H1 (cell line): ENCODE measurements at regions not wholly inside any gene's neighbourhood (a gene's known extent, or its start where the extent isn't known, plus 50 kb on each side); places are given as distances from the start of the nearest gene placed in this dataset.

Source experiments
- CTCF ChIA-PET: fragments of 300-600 bp; sonication (Branson Sonifier 250); formaldehyde crosslinking; loops from one replicate; lab custom pipeline; 2021; ENCODE audit not compliant: partially characterized antibody; lab: Charles Lee
- POLR2A ChIA-PET: fragments of 300-600 bp; sonication (Branson Sonifier 250); formaldehyde crosslinking; loops from one replicate; lab custom pipeline; 2021; ENCODE audit warnings: inconsistent platforms; ENCODE audit not compliant: partially characterized antibody; lab: Charles Lee
- DNase-seq, 2 experiments: peaks; one replicate each; pipeline versions ENCODE4 v3.0.0 to v3.0.0-alpha.2; 2010 to 2022; ENCODE audit warnings: low spot score in 2 of 2, low read depth in 1 of 2, mixed read lengths in 1 of 2
- FAIRE-seq: peaks from 2 replicates; lab custom pipeline; 2011; peaks lifted over from hg19 to GRCh38; lab: Jason Lieb, UNC
- H2AFZ ChIP-seq: 2 replicates; pipeline ENCODE4 v1.8.1; 2012; ENCODE audit warnings: low read length, inconsistent platforms
- H2AK5ac ChIP-seq: 2 replicates; pipeline ENCODE4 v1.6.1; 2013; ENCODE audit warnings: low read depth, low read length
- H2BK120ac ChIP-seq: replicated peaks from 2 replicates; pipeline ENCODE3; 2013; ENCODE audit warnings: low read depth, low read length, inconsistent platforms
- H2BK12ac ChIP-seq: 2 replicates; pipeline ENCODE4 v1.6.1; 2013; ENCODE audit warnings: low read depth, low read length
- H2BK15ac ChIP-seq: 2 replicates; pipeline ENCODE4 v1.6.1; 2013; ENCODE audit warnings: low read length
- H2BK20ac ChIP-seq: 2 replicates; pipeline ENCODE4 v1.6.1; 2013; ENCODE audit warnings: low read length
- H2BK5ac ChIP-seq: 2 replicates; pipeline ENCODE4 v1.6.1; 2013; ENCODE audit warnings: low read depth, low read length
- H3K14ac ChIP-seq: 2 replicates; pipeline ENCODE4 v1.6.1; 2013; ENCODE audit warnings: inconsistent platforms; ENCODE audit not compliant: insufficient read length
- H3K18ac ChIP-seq: 2 replicates; pipeline ENCODE4 v1.6.1; 2013; ENCODE audit warnings: low read length; ENCODE audit errors: extremely low read depth
- H3K23ac ChIP-seq: 2 replicates; pipeline ENCODE4 v1.6.1; 2013; ENCODE audit warnings: inconsistent platforms; ENCODE audit not compliant: insufficient read length
- H3K23me2 ChIP-seq: 2 replicates; pipeline ENCODE4 v1.6.1; 2013; ENCODE audit warnings: low read depth, low read length
- H3K27ac ChIP-seq: 2 replicates; pipeline ENCODE4 v1.6.1; 2011; ENCODE audit warnings: low read depth, low read length, inconsistent platforms
- H3K27me3 ChIP-seq, 4 experiments: replicated peaks in 1 of 4; 1 replicate in 1 of 4; 2 replicates in 3 of 4; pipeline versions ENCODE4 v1.6.1 to v1.8.1; 2011 to 2013; ENCODE audit warnings: low read length in 3 of 4, mild to moderate bottlenecking in 3 of 4, inconsistent platforms in 2 of 4, mixed read lengths in 2 of 4, moderate library complexity in 1 of 4; ENCODE audit not compliant: control insufficient read depth in 3 of 4, insufficient read depth in 3 of 4; ENCODE audit errors: extremely low read depth in 1 of 4
- H3K36me3 ChIP-seq, 4 experiments: 2 replicates each; pipeline versions ENCODE4 v1.6.1 to v1.8.1; 2011 to 2013; ENCODE audit warnings: mild to moderate bottlenecking in 4 of 4, low read length in 3 of 4, moderate library complexity in 2 of 4, control low read depth in 1 of 4, inconsistent platforms in 1 of 4; ENCODE audit not compliant: insufficient read depth in 4 of 4, control insufficient read depth in 2 of 4
- H3K4ac ChIP-seq: replicated peaks from 2 replicates; pipeline ENCODE3; 2013; ENCODE audit warnings: low read length, low read depth, mixed read lengths, inconsistent platforms; ENCODE audit not compliant: insufficient read length
- H3K4me1 ChIP-seq, 4 experiments: replicated peaks in 1 of 4; 1 replicate in 1 of 4; 2 replicates in 3 of 4; pipeline versions ENCODE4 v1.6.1 to v1.8.1; 2011 to 2013; ENCODE audit warnings: low read length in 3 of 4, inconsistent platforms in 2 of 4, mixed read lengths in 1 of 4; ENCODE audit not compliant: insufficient read depth in 4 of 4, control insufficient read depth in 3 of 4
- H3K4me2 ChIP-seq, 2 experiments: 2 replicates each; pipeline versions ENCODE4 v1.6.1 to v1.8.1; 2011 to 2013; ENCODE audit warnings: low read depth in 2 of 2, low read length in 2 of 2, control low read depth in 1 of 2, inconsistent platforms in 1 of 2, mild to moderate bottlenecking in 1 of 2; ENCODE audit not compliant: insufficient read depth in 1 of 2
- H3K4me3 ChIP-seq, 4 experiments: fragments of 200-600, 300-600 bp in 1 of 4; sonication (generic), shearing (Covaris generic), sonication (Bioruptor Twin) in 1 of 4; 2 replicates each; pipeline versions ENCODE4 v1.5.1 to v1.8.1; 2011 to 2016; ENCODE audit warnings: low read length in 4 of 4, low read depth in 3 of 4, control low read depth in 2 of 4, inconsistent platforms in 2 of 4, mild to moderate bottlenecking in 2 of 4, mixed read lengths in 1 of 4, moderate library complexity in 1 of 4; ENCODE audit not compliant: insufficient read depth in 2 of 4; ENCODE audit errors: extremely low read depth in 1 of 4
- H3K56ac ChIP-seq: replicated peaks from 2 replicates; pipeline ENCODE3; 2013; ENCODE audit warnings: low read depth, mild to moderate bottlenecking, mixed read lengths, low read length, inconsistent platforms; ENCODE audit not compliant: insufficient read length
- H3K79me1 ChIP-seq: 2 replicates; pipeline ENCODE4 v1.6.1; 2013; ENCODE audit warnings: low read depth, low read length, control low read depth
- H3K79me2 ChIP-seq, 2 experiments: 2 replicates each; pipeline versions ENCODE4 v1.6.1 to v1.8.1; 2012 to 2013; ENCODE audit warnings: low read length in 2 of 2, mild to moderate bottlenecking in 2 of 2, inconsistent platforms in 1 of 2; ENCODE audit not compliant: insufficient read depth in 2 of 2, control insufficient read depth in 1 of 2
- H3K9ac ChIP-seq, 4 experiments: replicated peaks in 1 of 4; 1 replicate in 1 of 4; 2 replicates in 3 of 4; pipeline versions ENCODE4 v1.6.1 to v1.8.1; 2011 to 2013; ENCODE audit warnings: low read depth in 3 of 4, low read length in 3 of 4, control low read depth in 2 of 4, mild to moderate bottlenecking in 2 of 4, moderate library complexity in 2 of 4, inconsistent platforms in 1 of 4; ENCODE audit errors: extremely low read depth in 1 of 4
- H3K9me3 ChIP-seq, 2 experiments: 2 replicates each; pipeline versions ENCODE4 v1.6.1 to v1.8.1; 2012 to 2013; ENCODE audit warnings: mild to moderate bottlenecking in 2 of 2, moderate library complexity in 2 of 2, control low read depth in 1 of 2, inconsistent platforms in 1 of 2, low read depth in 1 of 2, low read length in 1 of 2, mixed read lengths in 1 of 2; ENCODE audit not compliant: insufficient read depth in 2 of 2
- H4K20me1 ChIP-seq, 2 experiments: replicated peaks in 1 of 2; 2 replicates each; pipeline versions ENCODE3 to v1.8.1; 2011 to 2013; ENCODE audit warnings: inconsistent platforms in 2 of 2, low read length in 2 of 2, mild to moderate bottlenecking in 1 of 2; ENCODE audit not compliant: insufficient read depth in 2 of 2, control insufficient read depth in 1 of 2
- H4K5ac ChIP-seq: 2 replicates; pipeline ENCODE4 v1.6.1; 2013; ENCODE audit warnings: low read length, low read depth, mixed read lengths, inconsistent platforms; ENCODE audit not compliant: insufficient read length
- H4K8ac ChIP-seq: 2 replicates; pipeline ENCODE4 v1.8.0; 2013; ENCODE audit warnings: mild to moderate bottlenecking, moderate library complexity, low read length, inconsistent platforms; ENCODE audit not compliant: insufficient read depth; ENCODE audit errors: extremely low read depth
- H4K91ac ChIP-seq: replicated peaks from 2 replicates; pipeline ENCODE3; 2013; ENCODE audit warnings: low read length, mixed read lengths, inconsistent platforms; ENCODE audit not compliant: insufficient read length
- BACH1 ChIP-seq: IDR thresholded peaks from 2 replicates; pipeline ENCODE4 v1.6.1; 2012; ENCODE audit warnings: low read length, improper control_type of control experiment
- CHD2 ChIP-seq: IDR thresholded peaks from 2 replicates; pipeline ENCODE4 v1.6.1; 2012; ENCODE audit warnings: low read length, improper control_type of control experiment
- EP300 ChIP-seq, 2 experiments: IDR thresholded peaks; 1 replicate in 1 of 2; 2 replicates in 1 of 2; pipeline ENCODE4 v1.6.1; 2011 to 2012; ENCODE audit warnings: low read depth in 2 of 2, low read length in 2 of 2, mild to moderate bottlenecking in 2 of 2, borderline replicate concordance in 1 of 2, inconsistent platforms in 1 of 2, moderate library complexity in 1 of 2
- GABPA ChIP-seq: IDR thresholded peaks from 2 replicates; pipeline ENCODE4 v1.6.1; 2011; ENCODE audit warnings: mild to moderate bottlenecking, low read length, moderate library complexity, borderline replicate concordance; ENCODE audit not compliant: insufficient read depth
- KDM4A ChIP-seq: IDR thresholded peaks from one replicate; pipeline ENCODE4 v1.7.1; 2012; ENCODE audit warnings: low read depth, mild to moderate bottlenecking, moderate library complexity, low read length, inconsistent platforms; ENCODE audit not compliant: severe bottlenecking
- KDM5A ChIP-seq: fragments of 200-600 bp; IDR thresholded peaks from 2 replicates; pipeline ENCODE4 v1.7.1; 2012; ENCODE audit warnings: mild to moderate bottlenecking, low read length, inconsistent platforms, mixed read lengths
- NRF1 ChIP-seq: IDR thresholded peaks from 2 replicates; pipeline ENCODE4 v1.6.1; 2011; ENCODE audit warnings: mild to moderate bottlenecking, low read depth, low read length, improper control_type of control experiment
- POLR2AphosphoS5 ChIP-seq: IDR thresholded peaks from 2 replicates; pipeline ENCODE4 v1.6.1; 2011; ENCODE audit warnings: low read depth, low read length
- RAD21 ChIP-seq, 2 experiments: IDR thresholded peaks in 1 of 2; conservative IDR thresholded peaks in 1 of 2; 2 replicates each; pipeline ENCODE4 v1.6.1; 2011; ENCODE audit warnings: low read depth in 2 of 2, low read length in 2 of 2, improper control_type of control experiment in 1 of 2, inconsistent platforms in 1 of 2, mild to moderate bottlenecking in 1 of 2, moderate library complexity in 1 of 2
- RFX5 ChIP-seq: IDR thresholded peaks from 2 replicates; pipeline ENCODE4 v1.6.1; 2011; ENCODE audit warnings: low read depth, low read length, improper control_type of control experiment, borderline replicate concordance
- SP2 ChIP-seq: IDR thresholded peaks from 2 replicates; pipeline ENCODE4 v1.6.1; 2012; ENCODE audit warnings: mild to moderate bottlenecking, low read length, inconsistent platforms
- SRF ChIP-seq: IDR thresholded peaks from 2 replicates; pipeline ENCODE4 v1.6.1; 2011; ENCODE audit warnings: mild to moderate bottlenecking, low read depth, low read length, moderate library complexity
- TBP ChIP-seq: IDR thresholded peaks from 2 replicates; pipeline ENCODE4 v1.6.1; 2011; ENCODE audit warnings: low read depth, low read length, improper control_type of control experiment
- TCF12 ChIP-seq: IDR thresholded peaks from 2 replicates; pipeline ENCODE4 v1.6.1; 2011; ENCODE audit warnings: low read depth, mild to moderate bottlenecking, low read length
- YY1 ChIP-seq: IDR thresholded peaks from 2 replicates; pipeline ENCODE4 v1.6.1; 2011; ENCODE audit warnings: low read depth, mild to moderate bottlenecking, low read length
- WGBS, 2 experiments: shearing (Covaris generic) in 1 of 2; methylation state at CpG; one replicate each; pipeline versions ENCODE4 v1.1.6 to v1.1.7; 2013 to 2015; ENCODE audit warnings: low lambda C conversion rate in 2 of 2, mixed read lengths in 2 of 2, inconsistent platforms in 1 of 2, low coverage in 1 of 2, missing lambda C conversion rate in 1 of 2; ENCODE audit not compliant: insufficient replicate concordance in 2 of 2, insufficient coverage in 1 of 2, insufficient read length in 1 of 2; ENCODE audit errors: extremely low coverage in 1 of 2, missing lambda C conversion rate in 1 of 2; 5-methylcytosine and 5-hydroxymethylcytosine counted together

- Histone ChIP-seq H2BK20ac (no peak overlapping the region), H3K4me1 (peaks cover 0 to 5% (median 0%) of the 10 kb centered on the region in 4 experiments; a peak in 2 of 7 replicates), H3K27me3 (no peaks in the 10 kb centered on the region), H2BK15ac (no peak overlapping the region), H3K79me2 (no peaks in the 10 kb centered on the region), H3K27ac (no peak overlapping the region), H2AK5ac (no peak overlapping the region), H4K91ac (no peak overlapping the region), H2BK12ac (no peak overlapping the region), H3K56ac (no peak overlapping the region), H3K23me2 (no peaks in the 10 kb centered on the region), H2BK5ac (no peak overlapping the region), H3K36me3 (no peaks in the 10 kb centered on the region), H3K4me3 (no peak overlapping the region), H4K5ac (no peak overlapping the region), H3K79me1 (no peaks in the 10 kb centered on the region), H2AFZ (no peak overlapping the region), H3K14ac (no peak overlapping the region), H4K20me1 (no peaks in the 10 kb centered on the region), H3K9ac (no peak overlapping the region), H3K23ac (no peak overlapping the region), H2BK120ac (no peak overlapping the region), H3K9me3 (no peaks in the 10 kb centered on the region; a peak in 1 of 4 replicates), H3K4ac (no peak overlapping the region), H3K18ac (no peak overlapping the region), H4K8ac (no peak overlapping the region), H3K4me2 (no peak overlapping the region)
- DNase-seq (no peak), FAIRE-seq (no peak)
- TF ChIP-seq RAD21 (IDR thresholded peaks at IDR 0.05 in 1 of 2, conservative IDR thresholded peaks at IDR 0.05 in 1 of 2; ENCODE audit: low read depth in 2 of 2, low read length in 2 of 2), result no peak
- no peak for TF ChIP-seq BACH1
- TF ChIP-seq TCF12, result no peak
- no peak for TF ChIP-seq SP2
- no peak for TF ChIP-seq TBP
- TF ChIP-seq SRF, result no peak
- no peak for TF ChIP-seq RFX5
- TF ChIP-seq CHD2, result no peak
- TF ChIP-seq NRF1, result no peak
- no peak for TF ChIP-seq GABPA
- TF ChIP-seq POLR2AphosphoS5, result no peak
- no peak for TF ChIP-seq YY1
- TF ChIP-seq KDM5A, result no peak
- no peak for TF ChIP-seq KDM4A
- no peak for TF ChIP-seq EP300 (IDR thresholded peaks at IDR 0.05; ENCODE audit: borderline replicate concordance in 1 of 2, low read depth in 2 of 2, low read length in 2 of 2)
- ChIA-PET POLR2A (no interaction called here), CTCF (interaction anchor here (1.7 kb wide), 1 partner anchor 10 kb away, joined by 4 read pairs; no protein-coding TSS in a partner anchor)
- WGBS, 2 experiments, result 89% methylated on average over 3 of the region's 3 CpGs; no CpG with 5 or more reads in 1 of the 2 experiments
Measured at GRCh38 chr14:98536256-98536655, 735.7 kb downstream of the BCL11B start.
